ENCODE measurements at regions not wholly inside any gene's neighbourhood (a gene's known extent, or its start where the extent isn't known, plus 50 kb on each side); places are given as distances from the start of the nearest gene placed in this dataset.

- DNase-seq (ENCODE audit: low read depth in 4 of 4, low spot score in 2 of 4), result no peak
Observed at GRCh38 chr13:24042710-24043440, 117.6 kb upstream of the SPATA13 start.

DNA sequence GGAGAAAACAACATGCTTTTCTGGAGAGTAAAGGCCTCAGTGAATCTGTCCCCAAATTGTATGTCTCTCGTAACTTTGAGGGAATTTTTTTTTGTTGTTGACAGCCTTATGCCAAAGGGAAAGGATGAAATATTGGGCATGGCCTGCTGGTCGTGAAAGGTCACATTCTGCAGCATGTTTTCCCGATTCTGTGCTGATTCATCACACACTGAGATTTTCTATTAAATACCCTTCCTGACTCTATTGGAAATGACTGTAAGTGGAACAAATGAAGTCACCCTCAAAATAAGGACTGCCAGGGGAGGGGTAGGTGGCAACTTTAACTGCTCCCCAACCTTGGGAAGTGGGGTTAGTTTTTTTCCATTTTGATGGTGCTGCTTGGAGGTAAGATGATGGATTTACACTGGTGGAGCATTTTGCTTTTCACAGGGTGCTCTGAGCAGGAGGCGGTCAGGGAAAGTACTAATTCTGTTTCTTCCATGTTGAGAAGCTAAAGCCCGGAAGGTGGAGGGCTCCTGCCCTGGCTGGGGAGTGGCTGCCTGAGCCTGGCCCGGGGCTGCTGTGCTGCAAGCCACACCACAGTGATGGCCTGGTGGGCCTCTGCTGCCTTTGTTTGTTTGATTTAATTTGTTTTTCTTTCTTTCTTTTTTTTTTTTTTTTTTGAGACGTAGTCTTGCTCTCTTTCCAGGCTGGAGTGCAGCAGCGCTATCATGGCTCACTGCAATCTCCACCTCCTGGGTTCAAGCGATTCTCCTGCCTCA is 116.8 kb upstream of the SPATA13 start:
- DNase-seq (ENCODE audit: low read depth in 4 of 4, low spot score in 2 of 4), result no peak

DNA sequence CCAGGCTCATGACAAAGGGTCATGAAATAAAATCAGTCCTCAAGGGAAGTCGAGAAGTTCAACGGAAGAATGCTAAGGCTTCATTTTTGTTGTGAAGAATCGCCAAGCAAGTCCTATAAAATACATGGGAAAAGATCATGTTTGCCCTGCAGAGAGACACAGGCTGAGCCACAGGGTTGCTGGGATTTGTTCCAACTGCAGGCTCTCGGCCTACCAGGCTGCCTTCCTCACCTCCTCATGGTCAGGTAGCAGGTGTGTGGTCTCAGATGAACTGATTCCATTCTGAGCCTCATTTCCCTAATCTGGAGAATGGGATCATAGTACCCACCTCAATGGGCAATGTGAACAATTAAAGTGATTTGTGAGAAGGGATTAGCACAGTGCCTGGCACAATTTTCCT is 114.9 kb upstream of the SPATA13 start:
- DNase-seq (ENCODE audit: low read depth in 4 of 4, low spot score in 2 of 4), result no peak

DNA sequence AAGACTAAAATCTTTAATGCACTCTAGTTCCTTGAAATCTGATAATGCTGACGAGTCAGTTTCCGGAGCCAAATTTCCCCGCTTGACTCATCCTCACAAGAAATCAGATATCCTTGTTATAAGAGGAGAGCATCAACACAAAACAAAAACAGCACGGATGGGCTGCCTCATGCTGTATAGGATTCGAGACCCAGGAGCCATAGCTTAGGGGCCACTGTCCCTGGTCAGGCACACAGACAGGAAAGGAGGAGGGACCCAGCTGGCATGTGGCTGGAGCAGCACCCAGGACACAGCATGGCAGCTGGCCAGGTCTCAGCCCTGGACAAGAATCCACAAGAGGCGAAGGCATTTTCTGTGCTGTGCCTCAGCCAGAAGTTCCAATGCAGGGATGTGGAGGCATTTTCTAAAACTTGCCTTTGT is 110.2 kb upstream of the SPATA13 start:
- no peak for DNase-seq (ENCODE audit: low read depth in 4 of 4, low spot score in 2 of 4)

GRCh38 chr13:24050796-24051715 is 109.5 kb upstream of the SPATA13 start:
- no peak for DNase-seq (ENCODE audit: low read depth in 4 of 4, low spot score in 2 of 4)

- DNase-seq (ENCODE audit: low read depth in 4 of 4, low spot score in 2 of 4), result no peak
Observed at GRCh38 chr13:24052547-24053518, 107.7 kb upstream of the SPATA13 start.

GRCh38 chr13:24053519-24054251 is 106.8 kb upstream of the SPATA13 start:
- peak in 1 of 4 donors; percentile 69 for DNase-seq (ENCODE audit: low read depth in 4 of 4, low spot score in 2 of 4)

GRCh38 chr13:24056616-24057137 is 103.8 kb upstream of the SPATA13 start:
- DNase-seq (ENCODE audit: low read depth in 4 of 4, low spot score in 2 of 4), result no peak

DNA sequence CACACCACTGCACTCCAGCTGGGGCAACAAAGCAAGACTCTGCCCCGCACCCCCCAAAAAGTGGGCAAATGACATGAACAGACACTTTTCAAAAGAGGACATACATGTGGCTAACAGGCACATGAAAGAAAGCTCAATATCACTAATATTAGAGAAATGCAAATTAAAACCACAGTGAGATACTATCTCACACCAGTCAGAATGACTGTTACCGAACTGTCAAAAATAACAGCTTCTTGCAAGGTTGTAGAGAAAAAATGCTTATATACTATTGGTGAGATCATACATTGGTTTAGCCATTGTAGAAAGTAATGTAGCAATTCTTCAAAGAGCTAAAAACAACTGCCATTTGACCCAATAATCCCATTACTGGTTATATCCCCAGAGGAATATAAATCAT is 99.5 kb upstream of the SPATA13 start:
- DNase-seq (ENCODE audit: low read depth in 4 of 4, low spot score in 2 of 4), result no peak

GRCh38 chr13:24063281-24063877 is 97.1 kb upstream of the SPATA13 start:
- DNase-seq (ENCODE audit: low read depth in 4 of 4, low spot score in 2 of 4), result no peak

DNA sequence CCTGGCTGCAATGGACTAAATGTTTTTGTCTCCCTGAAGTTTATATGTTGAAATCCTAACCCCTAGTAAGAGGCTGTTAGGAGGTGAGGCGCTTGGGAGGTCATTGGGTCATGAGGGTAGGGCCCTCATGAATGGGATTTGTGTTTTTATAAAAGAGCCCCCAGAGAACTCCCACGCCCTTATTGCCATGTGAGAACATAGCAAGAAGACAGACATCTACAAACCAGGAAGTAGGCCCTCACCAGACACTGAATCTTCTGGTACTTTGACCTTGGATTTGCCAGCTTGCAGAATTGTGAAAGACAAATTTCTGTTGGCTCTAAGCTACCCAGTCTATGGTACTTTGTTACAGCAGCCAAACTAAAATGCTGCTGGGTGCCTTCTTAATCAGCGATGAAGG is 96.1 kb upstream of the SPATA13 start:
- DNase-seq (ENCODE audit: low read depth in 4 of 4, low spot score in 2 of 4), result no peak

DNA sequence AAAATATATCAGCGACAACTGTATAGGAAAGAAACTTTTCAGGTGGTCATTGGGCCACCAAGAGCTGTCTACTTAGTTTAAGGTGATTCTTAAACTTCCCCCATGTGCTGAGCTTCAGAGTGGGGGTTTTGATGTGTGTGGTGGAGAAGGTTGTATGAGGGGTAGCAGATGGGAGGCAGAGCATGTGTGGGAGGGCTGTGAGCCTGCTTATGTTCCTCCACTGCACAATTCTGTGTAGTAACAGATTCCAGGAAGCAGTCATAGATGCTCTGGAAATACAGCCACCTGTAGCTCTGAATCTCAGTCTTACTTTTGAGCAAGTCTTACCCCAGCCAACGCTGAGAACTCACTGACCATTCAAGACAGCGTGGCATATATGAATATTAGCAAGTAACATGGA is 95.3 kb upstream of the SPATA13 start:
- DNase-seq (ENCODE audit: low read depth in 4 of 4, low spot score in 2 of 4), result no peak

DNA sequence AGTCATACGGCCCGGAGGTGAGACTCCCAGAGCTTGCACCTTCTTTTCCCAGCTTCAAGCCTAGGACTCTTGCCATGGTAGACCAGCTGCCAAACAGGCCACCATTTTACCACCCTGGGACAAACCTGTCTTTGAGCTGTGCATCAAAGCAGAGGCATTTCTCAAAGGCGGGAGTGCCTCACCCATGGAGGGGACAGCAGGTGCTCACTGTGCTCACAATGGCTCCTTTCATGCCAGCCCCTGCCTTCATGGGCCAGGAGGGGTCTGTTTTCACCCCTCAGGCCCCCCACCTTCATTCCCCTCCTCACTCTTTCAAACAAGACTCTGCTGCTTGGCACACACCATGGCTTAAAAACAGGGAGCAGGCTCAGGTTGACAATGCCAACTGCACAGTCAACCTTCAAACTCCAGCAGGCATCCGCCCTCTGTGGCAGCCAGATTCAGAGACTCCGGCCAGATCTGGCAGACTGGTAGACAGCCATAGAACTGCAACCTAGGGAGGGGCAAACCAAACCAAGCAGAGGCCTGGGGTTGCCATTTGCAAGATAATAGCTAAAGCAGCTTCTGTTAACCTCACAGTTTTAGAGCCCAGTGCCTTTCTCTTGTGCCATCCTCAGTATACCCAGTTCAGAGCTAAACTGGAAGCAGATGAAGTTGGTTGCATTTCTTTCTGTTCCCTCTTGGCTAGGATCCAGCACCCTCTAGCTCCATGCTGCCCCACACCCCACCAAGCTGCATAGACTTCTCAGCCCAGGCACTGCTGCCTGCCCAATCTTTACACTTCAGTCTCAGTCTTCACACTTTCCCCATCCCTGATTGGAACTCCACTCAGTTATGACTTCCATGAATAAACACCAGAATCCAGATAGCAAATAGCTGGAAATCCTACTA is 93.9 kb upstream of the SPATA13 start:
- no peak for DNase-seq (ENCODE audit: low read depth in 4 of 4, low spot score in 2 of 4)

GRCh38 chr13:24068472-24068871 is 92.0 kb upstream of the SPATA13 start:
- DNase-seq (ENCODE audit: low read depth in 4 of 4, low spot score in 2 of 4), result no peak

DNA sequence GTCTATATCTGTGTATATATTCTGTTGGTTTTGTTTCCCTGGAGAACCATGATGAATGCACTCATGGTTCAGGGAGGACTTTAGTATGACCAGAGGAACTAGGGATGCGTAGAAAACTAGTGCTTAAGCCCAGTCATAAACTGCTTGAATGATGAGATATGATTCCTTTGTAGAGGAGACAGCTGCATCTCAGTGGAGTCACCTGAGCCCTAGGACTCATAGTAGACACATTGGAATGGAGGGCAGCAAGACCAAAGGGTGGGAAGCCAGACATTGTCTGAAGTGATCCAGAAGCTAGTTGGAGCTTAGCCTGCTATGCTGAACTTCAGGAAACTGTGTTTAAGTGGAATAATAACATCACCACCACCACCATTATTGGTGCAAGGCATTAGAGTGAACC is 89.5 kb upstream of the SPATA13 start:
- DNase-seq (ENCODE audit: low read depth in 4 of 4, low spot score in 2 of 4), result no peak

DNA sequence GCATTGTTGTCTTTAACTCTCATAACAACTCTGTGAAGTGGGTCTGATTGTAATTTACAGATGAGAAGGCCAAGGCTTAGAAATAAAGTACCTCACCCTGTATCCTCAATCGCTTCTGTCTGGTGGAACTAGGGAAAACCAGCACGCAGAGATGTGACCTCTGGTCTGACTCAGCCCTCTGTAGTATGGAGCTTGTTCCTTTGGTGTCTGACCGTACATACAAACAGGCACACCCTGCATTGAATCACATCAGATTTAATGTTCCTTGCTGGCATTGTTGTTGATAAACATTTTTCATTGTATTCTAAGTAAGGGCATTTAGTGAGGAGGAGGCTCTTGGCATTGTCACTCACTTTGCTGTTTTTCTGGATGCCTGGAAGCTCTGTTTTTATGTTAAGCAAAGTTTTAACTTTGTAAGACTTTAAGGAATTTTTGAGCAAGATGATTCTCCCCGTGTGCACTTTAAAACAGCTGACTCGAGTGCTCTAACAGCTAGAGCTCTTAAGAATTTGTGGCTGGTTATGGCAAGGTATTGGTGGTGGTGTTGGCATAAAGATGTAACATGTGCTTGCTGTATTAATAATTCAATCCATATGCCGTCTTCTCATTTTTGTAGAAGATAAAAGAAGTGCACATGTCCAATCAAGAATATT is 89.0 kb upstream of the SPATA13 start:
- no peak for DNase-seq (ENCODE audit: low read depth in 4 of 4, low spot score in 2 of 4)

- DNase-seq (ENCODE audit: low read depth in 4 of 4, low spot score in 2 of 4), result no peak
Observed at GRCh38 chr13:24073657-24074056, 86.9 kb upstream of the SPATA13 start.
